HG02885 (cell line): ENCODE measurements at regions not wholly inside any gene's neighbourhood (a gene's known extent, or its start where the extent isn't known, plus 50 kb on each side); places are given as distances from the start of the nearest gene placed in this dataset.
"Not testable (repeated sequence)": the region's sequence is repeated elsewhere in the genome, so short reads cannot be mapped to it uniquely, and the experiment has no call there.

Experiments used
- ATAC-seq: cut with Tn5 transposase; IDR thresholded peaks from one replicate; pipeline ENCODE4 v1.9.1; 2021; ENCODE audit warnings: mild to moderate bottlenecking; ENCODE audit not compliant: unreplicated experiment, poor library complexity

DNA sequence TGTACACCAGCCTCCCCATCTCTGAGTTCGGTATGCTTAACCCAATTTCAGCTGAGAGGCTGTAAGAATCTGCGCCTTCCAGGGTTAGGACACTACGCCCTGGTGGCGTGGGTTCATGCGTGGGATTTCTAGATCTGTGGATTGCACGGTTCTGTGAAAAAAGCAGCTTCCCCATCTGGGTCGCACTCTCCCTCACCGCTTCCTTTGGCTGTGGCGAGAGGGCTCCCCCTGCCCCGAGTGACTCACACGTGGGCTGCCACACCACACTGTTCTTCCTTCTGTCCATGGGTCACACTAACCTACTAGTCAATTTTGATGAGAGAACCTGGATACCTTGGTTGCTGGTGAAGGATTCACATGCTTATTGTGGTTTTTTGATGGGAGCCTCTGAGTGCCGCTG lies 256.0 kb upstream of the MAF start:
- no peak for ATAC-seq

DNA sequence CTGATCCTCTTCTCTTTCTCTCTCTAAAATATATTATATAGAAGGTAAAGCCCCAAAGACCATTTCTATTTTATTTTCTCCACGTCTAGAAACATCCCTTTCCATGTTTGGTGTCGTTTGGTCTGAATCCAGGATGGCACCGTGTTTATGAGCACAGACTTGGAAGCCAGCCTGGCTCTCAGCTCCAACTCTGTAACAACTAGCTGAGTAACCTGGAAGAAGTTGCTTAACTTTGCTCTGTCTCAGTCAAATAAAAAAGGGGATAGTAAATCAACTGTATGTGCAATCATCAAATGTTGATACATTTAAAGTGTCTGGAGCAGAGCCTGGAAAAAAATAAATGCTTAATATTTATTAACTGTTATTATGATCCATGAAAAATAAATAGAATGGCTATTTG lies 249.8 kb upstream of the MAF start:
- no peak for ATAC-seq

GRCh38 chr16:79849119-79849518 lies 248.6 kb upstream of the MAF start:
- no peak for ATAC-seq

GRCh38 chr16:79848719-79849118 lies 248.2 kb upstream of the MAF start:
- no peak for ATAC-seq

- no peak for ATAC-seq
These were observed 247.0 kb upstream of the MAF start for GRCh38 chr16:79847569-79847968.

- ATAC-seq, result no peak
These were observed 246.6 kb upstream of the MAF start for GRCh38 chr16:79847101-79847500.

DNA sequence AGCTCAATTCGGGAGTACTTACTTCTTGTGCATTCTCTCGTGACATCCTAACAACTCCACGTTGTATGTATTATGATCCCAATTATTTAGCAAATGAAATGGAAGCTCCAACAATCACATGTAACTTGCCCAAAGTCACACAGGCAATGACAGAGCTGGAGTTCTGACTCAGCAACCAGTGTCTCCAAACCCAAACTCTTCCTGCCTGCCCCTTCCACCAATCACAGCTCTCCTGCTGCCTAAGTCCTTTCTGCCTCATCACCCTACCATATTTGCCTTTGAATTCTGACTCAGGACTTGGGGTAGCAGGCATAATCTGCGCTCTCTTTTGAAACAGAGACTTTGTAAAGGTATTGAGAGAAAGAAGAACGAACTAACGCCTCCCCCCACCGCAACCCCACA lies 245.2 kb upstream of the MAF start:
- ATAC-seq, result no peak

- ATAC-seq, result peak; percentile 87
These were observed 244.6 kb upstream of the MAF start for GRCh38 chr16:79845033-79845733.

GRCh38 chr16:79844603-79845002 lies 244.1 kb upstream of the MAF start:
- peak; percentile 11 for ATAC-seq

DNA sequence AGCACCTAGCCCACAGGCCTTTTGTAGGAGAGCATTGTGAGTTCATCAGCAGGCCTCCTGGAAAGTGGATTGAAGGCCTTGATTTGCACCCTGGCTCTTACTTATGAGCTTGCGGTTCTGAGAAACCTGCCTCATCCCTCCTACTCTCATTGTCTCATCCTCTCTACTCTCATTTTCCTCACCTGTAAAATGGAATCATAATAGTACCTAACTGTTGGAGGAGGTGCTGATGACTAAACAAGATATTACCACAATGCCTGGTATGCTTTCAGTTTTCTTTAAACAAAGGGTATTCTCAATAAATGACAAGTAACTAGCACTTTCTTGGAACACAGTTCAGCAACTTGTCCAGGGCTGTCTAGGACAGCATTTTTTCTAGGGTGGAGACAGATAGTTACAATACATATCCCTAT lies 243.1 kb upstream of the MAF start:
- peak; percentile 50 for ATAC-seq

DNA sequence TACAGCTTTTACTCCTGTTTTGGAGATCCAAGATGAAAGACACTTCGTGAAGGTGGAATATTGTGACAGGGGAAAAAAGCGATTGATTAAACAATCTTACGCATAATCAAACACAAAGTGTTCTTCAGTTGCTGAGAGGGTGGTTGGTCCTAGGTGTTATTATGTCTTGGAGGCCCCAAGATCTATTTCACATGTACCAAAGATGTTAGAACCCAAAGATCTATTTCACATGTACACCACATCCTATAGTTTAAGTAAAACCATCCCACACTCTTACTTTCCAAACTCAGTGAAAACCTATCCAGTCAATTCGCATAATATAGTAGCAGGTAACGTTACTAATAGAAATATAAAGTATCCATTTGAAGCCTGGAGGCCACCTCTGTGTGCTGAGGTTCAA lies 242.6 kb upstream of the MAF start:
- ATAC-seq, result no peak

DNA sequence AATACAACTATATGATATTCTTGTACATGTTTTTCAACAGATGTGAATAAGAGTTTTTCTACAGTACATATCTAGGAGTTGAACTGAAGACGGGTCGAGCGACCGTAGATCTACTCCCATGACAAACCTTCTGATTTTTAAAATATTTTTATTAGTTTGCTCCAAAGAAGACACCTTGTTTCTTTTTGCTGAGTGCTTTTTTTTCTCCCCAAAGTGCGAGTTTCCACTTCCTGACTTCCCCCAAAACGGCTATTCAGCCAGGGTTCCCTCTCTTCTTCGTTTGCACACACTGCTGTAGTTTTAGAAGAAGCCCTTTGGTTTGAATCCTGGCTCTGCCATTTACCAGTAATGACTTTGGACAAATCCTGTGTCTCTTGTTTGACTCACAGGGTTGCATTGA lies 241.7 kb upstream of the MAF start:
- no peak for ATAC-seq

- no peak for ATAC-seq
These were observed 239.2 kb upstream of the MAF start for GRCh38 chr16:79839466-79840341.

DNA sequence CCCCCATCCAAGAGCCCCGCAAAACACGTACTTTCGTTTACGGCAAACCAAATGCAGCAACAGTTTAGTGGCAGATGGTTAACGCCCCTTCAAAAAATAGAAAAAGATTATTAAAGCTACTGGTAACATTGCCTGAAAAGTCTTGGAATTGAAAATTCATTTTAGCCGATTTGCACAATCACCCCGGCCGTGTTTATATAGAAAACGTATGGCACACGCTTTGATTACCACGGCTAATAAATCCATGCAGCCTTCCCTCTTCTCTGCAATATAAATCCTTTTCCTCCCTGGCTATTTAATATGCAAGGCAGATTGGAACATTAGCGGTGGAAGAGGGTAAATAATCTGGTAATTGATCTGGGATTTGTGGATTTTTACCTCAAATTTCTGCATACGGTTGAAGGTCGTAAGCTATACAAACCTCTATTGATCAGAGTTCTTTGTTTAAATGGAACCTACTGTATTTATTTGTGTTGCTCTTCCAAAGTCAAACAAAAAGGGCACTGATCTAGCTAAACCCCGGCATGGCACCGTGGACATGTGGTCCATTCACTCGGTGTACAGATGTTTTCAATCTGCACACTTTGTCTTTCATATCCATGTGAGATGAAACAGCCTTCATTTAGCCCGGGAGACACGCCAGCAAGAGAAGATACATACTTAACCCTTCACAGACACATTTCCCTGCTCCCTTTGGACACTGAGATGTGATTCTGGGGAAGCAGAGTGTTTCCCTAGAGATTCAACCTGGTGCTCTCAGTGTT lies 238.1 kb upstream of the MAF start:
- ATAC-seq, result no peak

DNA sequence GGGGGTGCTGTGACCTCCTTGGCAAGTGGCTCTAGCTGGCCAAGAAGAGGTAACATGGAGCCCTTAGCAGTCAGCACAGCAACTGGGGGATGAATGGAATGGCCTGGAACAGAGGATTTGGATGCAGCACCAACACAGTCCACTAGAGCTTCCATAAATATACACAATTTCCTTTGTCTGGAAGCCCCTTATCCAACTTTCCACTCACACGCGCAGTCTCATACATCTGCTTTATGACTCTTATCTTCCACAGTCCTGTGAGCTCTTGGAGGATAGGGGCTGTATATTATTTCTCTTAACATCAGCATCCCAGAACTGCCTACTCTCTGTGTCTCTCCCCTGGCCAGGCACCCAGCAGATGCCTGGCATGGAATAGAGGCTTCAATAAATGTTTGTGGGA lies 235.6 kb upstream of the MAF start:
- ATAC-seq, result no peak

DNA sequence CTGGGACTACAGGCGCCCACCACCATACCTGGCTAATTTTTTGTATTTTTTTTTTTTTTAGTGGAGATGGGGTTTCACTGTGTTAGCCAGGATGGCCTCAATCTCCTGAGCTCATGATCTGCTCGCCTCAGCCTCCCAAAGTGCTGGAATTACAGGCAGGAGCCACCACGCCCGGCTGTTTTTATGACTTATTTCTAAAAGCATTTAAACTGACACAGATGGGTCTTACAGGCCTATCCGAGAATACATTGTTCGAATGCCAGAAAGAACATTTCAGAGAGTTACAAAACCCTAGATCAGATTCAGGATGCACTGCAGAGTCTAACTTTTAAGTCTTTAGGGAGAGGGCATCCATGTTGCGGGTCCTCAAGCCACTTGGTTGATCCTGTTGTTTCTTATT lies 234.7 kb upstream of the MAF start:
- no peak for ATAC-seq

- no peak for ATAC-seq
These were observed 234.2 kb upstream of the MAF start for GRCh38 chr16:79834720-79835119.

GRCh38 chr16:79834003-79834402 lies 233.5 kb upstream of the MAF start:
- not testable (repeated sequence) for ATAC-seq

DNA sequence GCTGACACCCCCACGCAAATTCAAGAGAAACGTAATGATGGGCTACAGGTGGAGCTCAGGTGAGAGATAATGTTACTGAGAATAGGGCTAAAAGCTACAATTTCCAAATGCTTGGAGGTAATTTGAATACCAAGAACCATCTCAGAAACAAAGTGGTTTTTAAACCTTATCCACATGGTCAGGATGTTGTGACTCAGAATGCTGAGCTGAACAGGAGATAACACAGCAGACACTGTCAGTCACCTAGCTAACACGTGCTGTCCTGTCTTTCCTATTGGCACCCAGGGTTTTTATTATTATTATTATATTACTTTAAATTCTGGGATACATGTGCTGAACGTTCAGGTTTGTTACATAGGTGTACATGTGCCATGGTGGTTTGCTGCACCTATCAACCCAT lies 233.0 kb upstream of the MAF start:
- ATAC-seq, result no peak

GRCh38 chr16:79826732-79827475 lies 226.4 kb upstream of the MAF start:
- ATAC-seq, result no peak
